SK-N-SH (cell line): ENCODE measurements at regions not wholly inside any gene's neighbourhood (a gene's known extent, or its start where the extent isn't known, plus 50 kb on each side); places are given as distances from the start of the nearest gene placed in this dataset.

Experiments
- CTCF ChIP-seq: fragments of 200-600 bp; sonication (generic); IDR thresholded peaks from 2 replicates; pipeline ENCODE4 v1.6.1; 2017; ENCODE audit warnings: antibody characterized with exemption, mild to moderate bottlenecking, moderate library complexity
- FOXM1 ChIP-seq: IDR thresholded peaks from 2 replicates; pipeline ENCODE4 v1.4.0; 2012; ENCODE audit warnings: low read depth, mild to moderate bottlenecking
- TEAD4 ChIP-seq: IDR thresholded peaks from 2 replicates; pipeline ENCODE4 v1.4.0; 2012; ENCODE audit warnings: mild to moderate bottlenecking, borderline replicate concordance; ENCODE audit not compliant: insufficient read depth

GRCh38 chr1:219308367-219308766, 134.7 kb downstream of the LYPLAL1 start:
- TF ChIP-seq CTCF (no peak), TEAD4 (no peak), FOXM1 (no peak)
